Fibroblast of lung (primary cell): ENCODE measurements at regions not wholly inside any gene's neighbourhood (a gene's known extent, or its start where the extent isn't known, plus 50 kb on each side); places are given as distances from the start of the nearest gene placed in this dataset.

ENCODE experiments used
- DNase-seq, 2 donors: peaks; one replicate each; pipeline versions ENCODE4 v3.0.0 to v3.0.0-alpha.2; 2010; ENCODE audit warnings: low read depth in 2 of 2
- H2AFZ ChIP-seq: 2 replicates; pipeline ENCODE4 v1.5.1; 2012; ENCODE audit warnings: low read length, control low read depth, inconsistent platforms
- H3K27ac ChIP-seq: 2 replicates; pipeline ENCODE4 v1.5.1; 2011; ENCODE audit warnings: low read length, control low read depth; ENCODE audit not compliant: insufficient read depth
- H3K27me3 ChIP-seq: 2 replicates; pipeline ENCODE4 v1.5.1; 2011; ENCODE audit warnings: mild to moderate bottlenecking, low read length; ENCODE audit not compliant: control insufficient read depth, insufficient read depth
- H3K36me3 ChIP-seq: 2 replicates; pipeline ENCODE4 v1.5.1; 2011; ENCODE audit warnings: low read length; ENCODE audit not compliant: control insufficient read depth, insufficient read depth
- H3K4me1 ChIP-seq: 2 replicates; pipeline ENCODE4 v1.5.1; 2011; ENCODE audit warnings: low read length; ENCODE audit not compliant: control insufficient read depth, insufficient read depth; ENCODE audit errors: extremely low read depth
- H3K4me2 ChIP-seq: 2 replicates; pipeline ENCODE4 v1.5.1; 2011; ENCODE audit warnings: low read length, control low read depth; ENCODE audit not compliant: insufficient read depth; ENCODE audit errors: extremely low read depth
- H3K4me3 ChIP-seq, 4 experiments: fragments of 200-600 bp in 1 of 4; sonication (generic) in 1 of 4; replicated peaks in 1 of 4; 2 replicates each; pipeline ENCODE4 v1.5.1; 2011 to 2016; ENCODE audit warnings: low read length in 4 of 4, low read depth in 3 of 4, mild to moderate bottlenecking in 3 of 4, control low read depth in 2 of 4, inconsistent platforms in 1 of 4, mixed read lengths in 1 of 4; ENCODE audit not compliant: insufficient read depth in 1 of 4; ENCODE audit errors: control extremely low read depth in 1 of 4
- H3K79me2 ChIP-seq: 2 replicates; pipeline ENCODE4 v1.5.1; 2012; ENCODE audit warnings: mild to moderate bottlenecking, low read length, inconsistent platforms; ENCODE audit not compliant: control insufficient read depth, insufficient read depth
- H3K9ac ChIP-seq: 2 replicates; pipeline ENCODE4 v1.5.1; 2011; ENCODE audit warnings: mild to moderate bottlenecking, low read length, control low read depth; ENCODE audit not compliant: insufficient read depth
- H3K9me3 ChIP-seq: 2 replicates; pipeline ENCODE4 v1.5.1; 2012; ENCODE audit warnings: low read depth, low read length; ENCODE audit not compliant: control insufficient read depth, insufficient read depth
- H4K20me1 ChIP-seq: 2 replicates; pipeline ENCODE4 v1.5.1; 2011; ENCODE audit warnings: low read length; ENCODE audit not compliant: control insufficient read depth, insufficient read depth; ENCODE audit errors: extremely low read depth
- CTCF ChIP-seq, 2 donors: IDR thresholded peaks in 1 of 2; conservative IDR thresholded peaks in 1 of 2; 1 replicate in 1 of 2; 2 replicates in 1 of 2; pipeline ENCODE4 v1.5.1; 2011 to 2012; ENCODE audit warnings: low read length in 2 of 2, control low read depth in 1 of 2, inconsistent platforms in 1 of 2, low read depth in 1 of 2, mild to moderate bottlenecking in 1 of 2
- EZH2 ChIP-seq: IDR thresholded peaks from 2 replicates; pipeline ENCODE4 v1.5.1; 2012; ENCODE audit warnings: low read length, control low read depth, mild to moderate bottlenecking; ENCODE audit errors: missing control alignments

GRCh38 chr20:57111028-57111373 is 155.4 kb downstream of the BMP7 start:
- TF ChIP-seq EZH2 (no peak), CTCF (conservative IDR thresholded peaks at IDR 0.05 in 1 of 2, IDR thresholded peaks at IDR 0.05 in 1 of 2; ENCODE audit: low read depth in 1 of 2, low read length in 2 of 2) (no peak)
- Histone ChIP-seq H3K4me2 (no peak overlapping the region), H3K27me3 (no peaks in the 10 kb centered on the region), H3K9me3 (no peaks in the 10 kb centered on the region), H3K79me2 (no peaks in the 10 kb centered on the region), H3K36me3 (no peaks in the 10 kb centered on the region), H3K27ac (no peak overlapping the region), H2AFZ (no peak overlapping the region), H3K4me1 (no peaks in the 10 kb centered on the region), H3K4me3 (no peak overlapping the region), H4K20me1 (no peaks in the 10 kb centered on the region), H3K9ac (no peak overlapping the region)
- no peak for DNase-seq

GRCh38 chr20:57112448-57112847 is 154.0 kb downstream of the BMP7 start:
- no peak overlapping the region for H3K27ac ChIP-seq
- no peak overlapping the region for H3K4me2 ChIP-seq
- TF ChIP-seq CTCF (conservative IDR thresholded peaks at IDR 0.05 in 1 of 2, IDR thresholded peaks at IDR 0.05 in 1 of 2; ENCODE audit: low read depth in 1 of 2, low read length in 2 of 2) (no peak), EZH2 (no peak)
- no peak overlapping the region for H2AFZ ChIP-seq
- H3K36me3 ChIP-seq = no peaks in the 10 kb centered on the region
- no peak overlapping the region for H3K4me3 ChIP-seq
- no peak for DNase-seq
- no peak overlapping the region for H3K9ac ChIP-seq
- H4K20me1 ChIP-seq = no peaks in the 10 kb centered on the region
- no peaks in the 10 kb centered on the region for H3K9me3 ChIP-seq
- no peaks in the 10 kb centered on the region for H3K4me1 ChIP-seq
- no peaks in the 10 kb centered on the region for H3K79me2 ChIP-seq
- no peaks in the 10 kb centered on the region for H3K27me3 ChIP-seq

- no peaks in the 10 kb centered on the region for H3K79me2 ChIP-seq
- no peak for DNase-seq
- H3K4me2 ChIP-seq = no peak overlapping the region
- no peaks in the 10 kb centered on the region for H3K9me3 ChIP-seq
- H3K27ac ChIP-seq = no peak overlapping the region
- no peaks in the 10 kb centered on the region for H3K36me3 ChIP-seq
- no peaks in the 10 kb centered on the region for H4K20me1 ChIP-seq
- H3K4me3 ChIP-seq = no peak overlapping the region
- no peak overlapping the region for H3K9ac ChIP-seq
- no peaks in the 10 kb centered on the region for H3K4me1 ChIP-seq
- no peak for TF ChIP-seq EZH2
- no peaks in the 10 kb centered on the region for H3K27me3 ChIP-seq
- no peak overlapping the region for H2AFZ ChIP-seq
These were observed 152.0 kb downstream of the BMP7 start for GRCh38 chr20:57114290-57115005.
